ENCODE measurements at regions not wholly inside any gene's neighbourhood (a gene's known extent, or its start where the extent isn't known, plus 50 kb on each side); places are given as distances from the start of the nearest gene placed in this dataset.

GRCh38 chr2:15719566-15720313, 128.1 kb downstream of the DDX1 start:
- DNase-seq (ENCODE audit: low spot score), result no peak
- ATAC-seq (ENCODE audit: low FRiP score), result no peak
- no peak for TF ChIP-seq CTCF (IDR thresholded peaks at IDR 0.05)

- DNase-seq (ENCODE audit: low spot score) (no peak), ATAC-seq (ENCODE audit: low FRiP score) (no peak)
- TF ChIP-seq CTCF (IDR thresholded peaks at IDR 0.05), result no peak
Measured at GRCh38 chr2:15720561-15721307, 129.1 kb downstream of the DDX1 start.

GRCh38 chr2:15721411-15722067, 129.9 kb downstream of the DDX1 start:
- TF ChIP-seq CTCF (IDR thresholded peaks at IDR 0.05), result no peak
- ATAC-seq (ENCODE audit: low FRiP score), result no peak
- no peak for DNase-seq (ENCODE audit: low spot score)

- ATAC-seq (ENCODE audit: low FRiP score) (no peak), DNase-seq (ENCODE audit: low spot score) (no peak)
- TF ChIP-seq CTCF (IDR thresholded peaks at IDR 0.05), result no peak
Measured at GRCh38 chr2:15722980-15723379, 131.3 kb downstream of the DDX1 start.

GRCh38 chr2:15724235-15724634, 132.6 kb downstream of the DDX1 start:
- no peak for TF ChIP-seq CTCF (IDR thresholded peaks at IDR 0.05)
- no peak for ATAC-seq (ENCODE audit: low FRiP score)
- DNase-seq (ENCODE audit: low spot score), result no peak

- ATAC-seq (ENCODE audit: low FRiP score) (no peak), DNase-seq (ENCODE audit: low spot score) (no peak)
- TF ChIP-seq CTCF (IDR thresholded peaks at IDR 0.05), result no peak
Measured at GRCh38 chr2:15725101-15725781, 133.6 kb downstream of the DDX1 start.
